Astrocyte (in vitro differentiated cells and primary cell): ENCODE measurements at regions not wholly inside any gene's neighbourhood (a gene's known extent, or its start where the extent isn't known, plus 50 kb on each side); places are given as distances from the start of the nearest gene placed in this dataset.

Experiments
- EZH2 ChIP-seq: IDR thresholded peaks from 2 replicates; pipeline ENCODE4 v1.6.1; 2012; ENCODE audit warnings: mild to moderate bottlenecking, low read length, inconsistent platforms; ENCODE audit not compliant: insufficient read depth
- TF ChIP-seq, protein P1 (sequence below): IDR thresholded peaks from 2 replicates; pipeline ENCODE4 v1.5.1; 2011; ENCODE audit warnings: low read depth, mild to moderate bottlenecking, inconsistent platforms, low read length, moderate library complexity; ENCODE audit not compliant: insufficient read depth

GRCh38 chr2:215736653-215737290 is 276.6 kb downstream of the MREG start:
- TF ChIP-seq, protein P1, sequence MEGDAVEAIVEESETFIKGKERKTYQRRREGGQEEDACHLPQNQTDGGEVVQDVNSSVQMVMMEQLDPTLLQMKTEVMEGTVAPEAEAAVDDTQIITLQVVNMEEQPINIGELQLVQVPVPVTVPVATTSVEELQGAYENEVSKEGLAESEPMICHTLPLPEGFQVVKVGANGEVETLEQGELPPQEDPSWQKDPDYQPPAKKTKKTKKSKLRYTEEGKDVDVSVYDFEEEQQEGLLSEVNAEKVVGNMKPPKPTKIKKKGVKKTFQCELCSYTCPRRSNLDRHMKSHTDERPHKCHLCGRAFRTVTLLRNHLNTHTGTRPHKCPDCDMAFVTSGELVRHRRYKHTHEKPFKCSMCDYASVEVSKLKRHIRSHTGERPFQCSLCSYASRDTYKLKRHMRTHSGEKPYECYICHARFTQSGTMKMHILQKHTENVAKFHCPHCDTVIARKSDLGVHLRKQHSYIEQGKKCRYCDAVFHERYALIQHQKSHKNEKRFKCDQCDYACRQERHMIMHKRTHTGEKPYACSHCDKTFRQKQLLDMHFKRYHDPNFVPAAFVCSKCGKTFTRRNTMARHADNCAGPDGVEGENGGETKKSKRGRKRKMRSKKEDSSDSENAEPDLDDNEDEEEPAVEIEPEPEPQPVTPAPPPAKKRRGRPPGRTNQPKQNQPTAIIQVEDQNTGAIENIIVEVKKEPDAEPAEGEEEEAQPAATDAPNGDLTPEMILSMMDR = peak; percentile 27
- no peak for TF ChIP-seq EZH2
